GM10248 (cell line): ENCODE measurements at regions not wholly inside any gene's neighbourhood (a gene's known extent, or its start where the extent isn't known, plus 50 kb on each side); places are given as distances from the start of the nearest gene placed in this dataset.

Experiments used
- CTCF ChIA-PET: fragments of 300-600 bp; sonication (Branson Sonifier 250); formaldehyde crosslinking; extraction: SDS; loops from one replicate; lab custom pipeline; 2021; ENCODE audit warnings: antibody characterized with exemption; lab: Yijun Ruan, JAX
- POLR2A ChIA-PET: fragments of 350-650 bp; sonication (Branson Sonifier 250); formaldehyde crosslinking; extraction: SDS; loops from one replicate; lab custom pipeline; 2020; ENCODE audit warnings: antibody characterized with exemption; lab: Yijun Ruan, JAX
- DNase-seq: peaks from one replicate; pipeline ENCODE4 v3.0.0; 2012; ENCODE audit errors: extremely low spot score
- CTCF ChIP-seq: IDR thresholded peaks from 2 replicates; pipeline ENCODE4 v1.5.1; 2012; ENCODE audit warnings: mild to moderate bottlenecking, low read depth; ENCODE audit errors: extremely low read depth, missing control alignments, control extremely low read depth

GRCh38 chr10:64219271-64220025, 698.2 kb downstream of the REEP3 start:
- TF ChIP-seq CTCF: no peak
- POLR2A ChIA-PET: no interaction called here
- DNase-seq: no peak
- CTCF ChIA-PET: interaction anchor here (1.0 to 1.7 kb wide), 3 partner anchors 10 to 13 kb away, joined by 3 to 6 read pairs (median 4); no protein-coding TSS in a partner anchor

- no peak for DNase-seq
- POLR2A ChIA-PET: no interaction called here
- no peak for TF ChIP-seq CTCF
- CTCF ChIA-PET: interaction anchor here (1.1 kb wide), 1 partner anchor 12 kb away, joined by 4 read pairs; no protein-coding TSS in a partner anchor
Observed at GRCh38 chr10:64234489-64234888, 713.3 kb downstream of the REEP3 start.

GRCh38 chr10:64257704-64258103, 736.5 kb downstream of the REEP3 start:
- DNase-seq: no peak
- ChIA-PET CTCF (no interaction called here), POLR2A (no interaction called here)
- no peak for TF ChIP-seq CTCF

- POLR2A ChIA-PET: no interaction called here
- no peak for DNase-seq
- CTCF ChIA-PET: interaction anchor here (1.0 to 1.4 kb wide), 3 partner anchors 9 to 11 kb away, joined by 3 to 5 read pairs (median 4); no protein-coding TSS in a partner anchor
- no peak for TF ChIP-seq CTCF
Observed at GRCh38 chr10:64261092-64261491, 739.9 kb downstream of the REEP3 start.

- POLR2A ChIA-PET: no interaction called here
- no peak for TF ChIP-seq CTCF
- no peak for DNase-seq
- CTCF ChIA-PET: interaction anchor here (1.0 to 1.4 kb wide), 3 partner anchors 8 to 11 kb away, joined by 3 to 5 read pairs (median 4); no protein-coding TSS in a partner anchor
Observed at GRCh38 chr10:64261676-64262075, 740.5 kb downstream of the REEP3 start.

- no peak for DNase-seq
Observed at GRCh38 chr10:64265961-64266360, 744.8 kb downstream of the REEP3 start.

More at GRCh38 chr10:64265961-64266360, 744.8 kb downstream of the REEP3 start:
- POLR2A ChIA-PET: no interaction called here
- CTCF ChIA-PET: interaction anchor here (1.6 to 3.3 kb wide), 2 partner anchors 8 to 9 kb away, joined by 3 to 12 read pairs; no protein-coding TSS in a partner anchor
- TF ChIP-seq CTCF: no peak
